Dedifferentiated amniotic fluid mesenchymal stem cell (primary cell): ENCODE measurements at regions not wholly inside any gene's neighbourhood (a gene's known extent, or its start where the extent isn't known, plus 50 kb on each side); places are given as distances from the start of the nearest gene placed in this dataset.
"Not testable (repeated sequence)": the region's sequence is repeated elsewhere in the genome, so short reads cannot be mapped to it uniquely, and the experiment has no call there.

Source experiments
- DNase-seq: peaks from one replicate; pipeline ENCODE4 v3.0.0-alpha.2; 2016; ENCODE audit errors: extremely low spot score

DNA sequence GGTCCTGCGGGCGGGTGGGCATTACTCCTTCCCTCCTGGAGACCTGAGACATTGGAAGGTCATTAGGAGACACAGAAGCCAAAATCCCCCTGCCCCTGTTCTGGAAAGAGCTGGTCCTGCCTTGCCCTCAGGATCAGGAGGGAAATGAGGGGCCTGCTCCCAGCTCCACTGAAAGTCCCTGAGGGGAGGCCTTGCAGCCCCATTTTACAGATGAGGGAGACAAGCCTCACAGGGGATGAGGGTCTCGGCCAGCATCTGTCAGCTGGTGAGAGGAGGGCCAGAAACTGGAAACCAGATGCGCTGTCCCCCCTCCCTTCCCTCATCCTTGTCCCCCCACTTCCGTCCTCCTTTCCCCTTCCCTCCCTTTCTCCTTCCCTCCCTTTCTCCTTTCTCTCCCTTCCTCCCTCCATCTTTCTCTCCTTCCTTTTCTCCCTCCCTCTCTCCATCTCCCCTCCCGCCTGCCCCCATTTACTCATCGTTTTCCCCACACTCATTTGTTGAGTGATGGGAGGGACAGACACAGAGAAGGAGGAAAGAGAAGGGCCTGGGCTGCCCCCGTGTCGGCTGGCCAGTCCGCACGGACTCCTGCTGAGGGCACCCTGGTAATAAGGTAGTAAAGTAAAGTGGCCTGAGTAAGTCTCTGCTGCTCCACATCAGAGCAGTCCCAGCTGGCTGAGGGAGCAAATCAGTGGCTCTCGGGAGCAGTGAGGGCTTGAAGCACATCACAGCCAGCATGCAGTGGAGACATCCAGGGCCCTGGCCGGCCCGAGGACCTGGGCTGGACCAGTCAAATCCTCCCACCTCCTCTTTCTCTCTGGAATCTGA is 112.4 kb upstream of the ALDH1A3 start:
- no peak for DNase-seq

DNA sequence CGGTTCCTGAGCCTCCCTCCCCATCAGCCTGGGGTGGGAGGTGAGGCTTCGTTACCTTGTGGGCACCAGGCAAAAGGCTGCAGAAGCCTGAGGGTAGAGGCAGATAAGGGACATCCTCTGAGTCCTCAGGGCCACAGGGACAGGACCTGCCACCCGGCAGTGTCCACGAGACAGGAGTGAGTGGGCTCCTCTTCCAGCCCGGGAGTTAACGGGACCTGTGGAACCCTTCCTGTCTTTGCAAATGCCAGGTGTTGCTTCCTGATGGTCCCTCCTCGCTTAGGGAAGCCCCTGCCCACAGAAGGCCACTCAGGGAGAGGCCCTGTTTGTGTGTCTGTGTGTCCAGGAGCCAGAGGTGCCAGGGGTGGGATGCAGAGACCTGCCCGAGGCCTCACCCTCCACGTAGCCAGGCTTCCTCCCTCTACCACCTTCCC is 111.1 kb upstream of the ALDH1A3 start:
- DNase-seq: no peak

DNA sequence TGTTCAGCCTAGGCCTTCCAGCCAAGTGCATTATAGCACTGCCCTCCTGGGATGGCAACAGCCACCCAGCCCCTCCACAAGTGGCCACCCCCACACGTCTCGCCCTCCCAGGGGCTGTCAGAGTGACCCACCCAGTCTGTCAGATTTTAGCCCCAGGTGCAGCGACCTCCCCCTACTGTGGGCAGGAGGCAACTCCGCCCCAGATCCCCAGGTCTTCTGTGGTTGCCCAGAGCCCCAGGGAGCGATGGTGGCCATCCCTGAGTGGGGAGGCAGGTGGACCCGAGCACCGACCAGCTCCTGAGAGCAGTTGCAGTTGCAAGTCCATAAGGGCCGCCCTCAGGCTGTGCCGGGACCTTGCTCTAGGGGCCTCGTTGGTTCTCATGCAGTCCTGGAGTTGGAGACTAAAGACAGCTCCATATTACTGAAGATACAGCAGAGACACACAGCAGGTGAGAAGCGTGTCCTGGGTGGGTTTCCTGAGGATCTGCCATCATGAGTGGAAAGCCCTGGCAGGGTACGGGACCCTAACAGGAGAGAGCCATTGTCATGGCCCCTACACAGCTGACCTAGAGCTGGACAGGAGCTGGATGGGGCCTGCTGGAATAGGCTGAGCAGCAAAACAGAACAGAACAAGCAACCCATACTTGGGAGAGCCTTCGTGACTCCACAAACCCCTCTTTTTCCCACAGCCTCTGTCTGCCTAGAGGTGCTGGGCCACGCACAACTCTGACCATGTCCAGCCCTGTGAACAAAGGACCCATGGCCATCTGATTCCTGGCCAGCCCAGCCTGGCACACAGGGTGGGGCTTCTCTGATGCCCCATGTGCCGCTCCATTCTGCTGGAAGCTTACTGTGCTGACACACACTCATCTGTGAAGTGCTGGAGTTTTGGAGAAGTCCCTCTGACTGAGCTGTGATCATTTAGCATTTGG is 110.3 kb upstream of the ALDH1A3 start:
- DNase-seq: no peak

DNA sequence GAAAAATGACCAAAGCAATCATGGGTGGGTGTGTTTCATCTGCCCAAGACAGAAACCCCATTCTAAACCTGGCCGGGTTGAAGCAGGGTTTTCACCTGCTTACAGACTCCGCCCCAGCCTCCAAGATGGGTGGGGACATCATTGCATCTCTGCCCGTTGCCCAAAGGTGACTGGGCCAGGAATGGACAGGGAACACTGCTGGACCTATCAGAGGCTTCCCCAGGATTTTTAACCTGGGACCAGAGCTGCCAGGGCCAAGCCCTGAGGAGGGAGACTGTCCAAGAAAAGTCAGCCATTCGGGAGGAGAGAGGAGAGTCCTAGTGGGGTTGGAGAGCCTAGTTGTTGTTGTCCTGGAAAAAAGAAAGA is 109.7 kb upstream of the ALDH1A3 start:
- no peak for DNase-seq

DNA sequence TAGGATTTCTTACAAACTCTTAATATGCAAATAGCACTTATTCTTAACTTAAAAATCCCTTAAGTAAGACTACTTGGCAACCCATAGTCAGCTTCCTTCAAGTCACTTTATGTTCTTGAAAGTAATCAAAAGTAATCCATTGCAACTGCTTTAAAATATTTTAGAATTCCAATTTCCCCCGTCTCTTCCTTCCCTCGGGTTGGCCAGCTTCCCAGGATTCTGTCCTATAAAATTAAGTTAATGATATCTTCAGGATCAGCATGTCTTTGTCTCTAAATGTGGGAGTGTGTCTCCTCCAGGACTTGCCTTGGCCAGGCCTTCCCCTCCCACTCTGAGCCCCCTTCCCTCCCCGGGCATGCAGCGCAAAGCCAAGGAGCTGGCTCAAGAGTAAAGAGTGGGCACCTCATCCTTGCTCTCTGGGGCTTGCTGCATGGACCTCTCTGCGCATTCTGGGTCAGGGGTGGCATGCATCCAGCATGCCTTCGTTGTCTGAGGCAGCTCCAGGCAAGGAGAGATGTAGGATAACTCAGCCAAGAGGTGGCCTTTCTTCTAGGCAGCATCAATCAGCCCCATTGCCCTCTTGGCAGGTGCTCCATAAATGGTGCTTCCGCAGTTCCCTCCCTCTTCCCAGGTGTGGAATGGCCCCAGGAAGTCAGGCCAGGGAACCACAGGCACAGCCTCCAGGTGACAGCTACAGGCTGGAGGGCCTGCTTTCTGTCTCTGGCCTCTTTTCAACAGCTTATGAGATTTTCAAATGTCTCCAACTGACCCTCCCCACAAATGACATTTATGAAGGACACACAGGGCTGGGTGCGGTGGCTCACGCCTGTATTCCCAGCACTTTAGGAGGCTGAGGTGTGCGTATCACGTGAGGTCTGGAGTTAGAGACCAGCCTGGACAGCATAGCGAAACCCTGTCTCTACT is 108.7 kb upstream of the ALDH1A3 start:
- no peak for DNase-seq

DNA sequence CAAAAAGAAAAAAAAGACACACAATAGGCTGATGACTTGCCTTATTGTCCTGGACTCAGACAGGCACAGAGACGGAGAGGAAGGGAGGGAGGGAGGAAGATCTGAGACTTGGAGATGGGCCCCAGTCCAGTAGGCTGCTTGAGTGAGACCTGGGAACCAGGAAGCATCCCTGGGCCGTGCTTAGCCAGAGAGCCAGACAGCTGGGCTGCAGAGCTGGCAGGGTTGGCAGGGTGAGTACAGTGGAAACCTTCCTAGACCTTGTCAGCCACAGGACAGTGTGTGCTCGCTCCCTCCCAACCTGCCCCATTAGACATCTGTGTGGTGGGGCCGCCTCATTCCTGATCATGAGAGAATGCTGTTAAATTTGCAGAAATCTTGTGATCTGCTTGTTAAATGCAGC is 107.9 kb upstream of the ALDH1A3 start:
- DNase-seq: no peak

DNA sequence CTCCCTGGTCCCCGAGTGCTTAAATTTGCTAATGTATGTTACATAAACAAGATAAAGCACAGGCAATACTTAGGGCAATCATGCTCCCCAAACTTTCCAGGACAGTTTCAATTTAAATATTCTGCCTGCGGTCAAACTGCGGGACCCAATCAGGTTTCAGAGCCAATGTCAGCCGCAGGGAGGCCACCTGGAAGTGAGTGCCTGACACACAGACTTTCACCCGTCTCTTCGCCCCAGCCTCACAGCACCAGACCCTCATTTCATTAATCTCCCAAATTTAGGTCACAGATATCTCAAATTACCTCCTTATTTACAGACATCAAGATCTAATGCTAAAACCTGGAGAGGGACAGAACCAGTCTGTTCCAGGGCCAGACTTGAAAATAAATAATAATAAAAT is 107.2 kb upstream of the ALDH1A3 start:
- DNase-seq: no peak

DNA sequence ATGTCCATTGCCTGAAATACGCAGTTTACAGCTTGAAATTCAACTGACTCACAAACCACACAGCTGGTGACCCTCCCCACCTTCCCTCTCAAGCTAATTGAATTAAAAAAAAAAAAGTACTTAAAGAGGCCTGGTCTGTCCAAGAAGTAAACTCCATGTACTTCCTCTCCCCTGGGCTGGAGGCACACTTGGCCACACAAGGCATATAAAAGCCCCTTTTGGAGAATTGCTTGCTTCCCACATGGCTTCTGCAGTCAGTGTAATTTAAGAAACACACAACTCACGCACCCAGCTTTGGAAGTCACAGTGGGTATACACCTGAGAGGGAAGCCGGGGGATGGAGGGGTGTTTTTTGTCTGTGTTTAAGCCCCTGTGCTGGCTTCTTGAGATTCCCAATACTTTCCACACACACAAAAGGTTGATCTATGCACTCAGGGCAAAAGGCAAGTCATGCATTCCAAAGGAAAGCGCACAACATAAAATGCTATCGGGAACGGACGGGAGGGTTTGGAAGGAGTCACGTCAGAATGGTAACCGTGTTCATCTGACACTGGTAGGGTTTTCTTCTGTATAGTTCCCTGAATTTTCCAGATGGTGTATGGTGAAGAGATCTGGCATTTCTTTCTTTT is 106.6 kb upstream of the ALDH1A3 start:
- DNase-seq: no peak

DNA sequence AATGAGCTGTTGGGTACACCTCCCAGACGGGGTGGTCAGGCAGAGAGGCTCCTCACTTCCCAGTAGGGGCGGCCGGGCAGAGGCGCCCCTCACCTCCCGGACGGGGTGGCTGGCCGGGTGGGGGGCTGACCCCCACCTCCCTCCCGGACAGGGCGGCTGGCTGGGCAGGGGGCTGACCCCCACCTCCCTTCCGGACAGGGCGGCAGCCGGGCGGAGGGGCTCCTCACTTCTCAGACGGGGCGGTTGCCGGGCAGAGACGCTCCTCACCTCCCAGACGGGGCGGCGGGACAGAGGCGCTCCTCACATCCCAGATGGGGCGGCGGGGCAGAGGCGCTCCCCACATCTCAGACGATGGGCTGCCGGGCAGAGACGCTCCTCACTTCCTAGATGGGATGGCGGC is 105.6 kb upstream of the ALDH1A3 start:
- not testable (repeated sequence) for DNase-seq

DNA sequence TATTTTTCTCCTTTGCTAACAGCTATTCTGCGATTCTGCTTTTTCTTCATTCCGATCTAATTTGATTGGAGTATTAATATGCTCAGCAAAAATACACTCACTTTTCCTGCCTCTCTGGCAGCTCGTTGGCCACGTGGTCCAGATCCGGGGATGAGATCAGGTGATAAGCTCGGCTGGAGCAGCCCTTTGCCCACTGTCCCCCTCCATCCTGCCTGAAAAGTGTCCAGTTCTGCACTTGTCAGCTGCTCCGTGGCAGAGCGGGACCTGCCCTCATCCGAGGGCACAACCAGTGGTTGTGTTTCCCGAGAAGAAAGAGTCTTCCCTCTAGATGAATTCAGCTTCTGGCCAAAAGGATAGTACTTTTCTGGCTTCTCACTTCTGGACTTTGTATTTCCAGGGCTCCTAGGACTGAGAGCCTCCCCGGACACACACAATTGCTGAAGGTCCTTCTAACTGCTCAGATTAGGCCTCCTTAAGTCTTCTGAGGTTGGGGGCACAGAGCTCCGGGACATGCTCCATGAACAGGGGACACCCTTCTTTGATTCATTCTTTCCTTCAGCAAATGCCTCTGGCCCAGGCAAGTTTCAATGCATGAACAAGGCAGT is 103.9 kb upstream of the ALDH1A3 start:
- DNase-seq: no peak

DNA sequence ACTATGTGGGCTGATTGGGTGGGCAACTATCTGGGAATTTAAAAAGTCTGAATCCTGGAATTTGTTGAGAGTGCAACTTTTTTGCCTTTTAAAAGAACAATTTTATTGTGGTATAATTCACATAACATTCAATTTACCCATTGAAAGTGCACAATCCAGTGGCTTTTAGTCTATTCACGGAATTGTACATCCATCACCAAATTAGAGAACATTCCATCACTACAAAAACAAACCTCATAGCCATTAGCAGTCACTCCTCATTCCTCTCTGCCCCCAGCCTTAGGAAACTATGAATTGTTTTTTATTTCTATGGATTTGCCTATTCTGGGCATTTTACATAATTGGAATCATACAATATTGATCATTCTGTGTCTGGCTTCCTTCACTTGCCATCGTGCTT is 101.8 kb upstream of the ALDH1A3 start:
- no peak for DNase-seq

DNA sequence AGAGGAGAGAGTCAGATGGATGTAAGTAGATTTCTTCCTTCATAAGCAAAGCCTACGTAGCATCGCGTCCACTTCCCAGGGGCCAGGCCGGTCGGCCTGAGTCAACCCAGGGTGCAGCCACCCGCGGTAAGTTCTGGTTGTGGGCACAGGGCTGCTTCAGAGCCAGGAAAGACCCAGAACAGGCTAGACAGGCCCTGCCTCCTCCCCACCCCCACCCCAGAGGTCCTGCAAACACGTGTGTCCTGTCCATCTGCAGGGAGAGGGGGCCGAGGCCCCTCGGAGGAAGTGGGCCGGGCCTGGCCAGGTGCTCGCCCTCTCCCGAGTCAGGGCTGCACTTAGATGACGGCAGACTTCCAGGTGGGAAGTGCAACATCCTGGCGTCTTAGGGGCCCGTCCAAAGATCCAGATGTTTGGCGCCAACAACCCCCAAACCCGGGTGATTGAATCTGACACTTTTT is 100.8 kb upstream of the ALDH1A3 start:
- no peak for DNase-seq

DNA sequence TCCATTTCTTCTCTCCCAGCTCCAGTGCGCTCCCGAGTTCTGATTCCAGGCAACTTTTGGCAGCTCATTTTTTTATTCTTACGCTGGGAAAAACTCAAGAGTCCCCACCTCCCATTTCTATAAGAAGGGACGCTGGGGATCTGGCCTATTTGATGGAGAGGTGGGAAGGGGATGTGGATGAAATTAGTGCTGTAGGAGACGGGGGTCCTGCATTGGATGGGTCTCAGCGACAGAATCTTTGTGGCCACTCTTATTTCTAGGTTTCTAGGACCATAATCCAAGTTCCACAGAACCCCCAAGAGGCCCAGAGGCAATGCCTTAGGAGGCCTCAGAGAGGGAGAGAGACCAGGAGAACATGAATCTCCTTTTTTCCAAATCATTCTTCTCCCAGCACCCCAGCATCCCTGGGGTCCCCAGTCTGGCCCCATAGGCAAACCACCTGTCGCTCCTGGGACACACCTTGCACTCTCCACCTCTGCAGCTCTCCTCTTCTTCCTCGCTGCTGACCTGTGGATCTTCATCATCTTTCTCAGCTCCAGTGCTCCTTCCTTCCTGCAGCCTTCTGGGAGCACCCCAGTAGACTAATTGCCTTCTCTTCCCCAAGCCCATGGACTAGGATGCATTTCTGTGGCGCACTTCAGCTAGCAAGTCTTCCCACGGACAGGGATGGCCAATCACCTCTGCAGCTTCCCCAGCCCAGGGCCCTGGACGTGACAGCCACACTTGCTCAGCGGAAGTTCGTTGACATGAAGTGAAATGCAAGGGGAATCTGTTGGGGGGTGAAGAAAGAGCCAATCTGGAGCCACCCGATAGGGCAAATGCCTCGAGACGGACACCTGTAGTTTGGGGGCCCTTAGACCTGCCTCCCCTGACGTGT is 100.1 kb upstream of the ALDH1A3 start:
- DNase-seq: no peak

DNA sequence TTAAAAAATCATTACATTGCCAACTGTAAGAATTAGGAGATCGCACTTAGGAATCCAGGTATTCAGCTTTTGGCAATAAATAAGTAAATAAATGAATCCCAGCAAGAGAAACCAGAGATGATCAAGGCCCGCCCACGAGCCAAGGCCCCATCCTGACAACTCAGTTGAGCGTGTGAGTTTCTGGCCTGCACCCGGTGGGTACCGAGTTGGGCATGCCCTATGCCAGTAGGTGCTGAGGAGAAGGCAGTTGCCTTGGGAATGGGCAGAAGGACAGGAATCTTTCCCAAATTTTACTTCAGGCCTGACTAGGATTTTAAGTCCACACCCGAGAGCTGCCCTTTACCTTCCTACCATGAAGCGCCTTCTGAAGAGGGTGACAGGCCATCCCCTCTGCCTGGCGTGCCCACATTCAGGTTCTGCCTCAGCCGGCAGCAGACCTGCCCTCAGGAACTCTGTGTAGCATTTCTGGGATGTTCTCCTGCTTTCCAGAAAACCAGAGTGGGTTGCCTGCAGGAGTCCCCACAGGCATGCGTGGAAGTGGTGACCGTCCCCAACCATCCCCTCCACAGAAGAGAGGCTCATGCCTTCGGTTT is 99.3 kb upstream of the ALDH1A3 start:
- no peak for DNase-seq

DNA sequence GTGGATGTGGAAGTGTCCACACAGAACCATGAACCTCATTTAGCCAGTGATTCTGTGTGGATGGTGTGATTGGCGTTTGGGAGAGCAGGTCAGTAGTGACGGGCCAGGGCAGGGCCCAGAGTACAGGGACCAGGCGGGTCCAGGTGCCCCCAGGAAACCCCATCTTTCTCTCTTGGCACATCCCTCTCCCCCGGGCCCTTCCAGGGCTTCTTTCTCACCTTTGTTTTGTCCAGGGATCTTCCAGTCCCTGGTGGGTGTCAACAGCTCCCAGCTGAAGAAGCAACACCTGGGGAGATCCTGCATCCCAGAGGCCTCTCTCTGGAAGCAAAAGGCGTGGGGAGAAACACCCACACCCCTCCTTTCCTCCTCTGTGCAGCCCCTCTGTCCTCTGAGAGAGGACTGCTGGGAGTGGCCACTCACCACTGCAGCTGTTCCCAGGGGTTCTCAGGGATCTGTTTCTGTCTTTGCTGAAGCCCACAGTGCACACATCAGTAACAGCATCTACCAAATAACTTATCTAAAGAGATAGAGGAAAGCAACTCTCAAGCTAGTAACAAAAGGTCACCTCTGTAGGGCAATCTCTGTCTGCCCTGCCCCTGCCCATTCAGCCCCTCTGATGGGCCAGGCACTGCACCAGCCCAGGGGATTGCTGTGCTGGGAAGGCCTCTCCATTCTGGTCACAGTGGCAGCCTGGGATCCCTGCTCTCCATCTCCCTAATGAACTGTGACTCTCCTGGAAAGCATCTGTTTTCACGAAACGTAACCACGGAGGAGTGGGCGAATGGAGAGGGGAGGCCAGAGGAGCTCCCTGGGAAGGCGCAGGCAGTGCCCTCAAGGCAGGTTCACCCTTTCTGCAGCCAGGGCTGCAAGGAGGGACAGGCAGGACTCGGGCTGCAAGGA is 98.3 kb upstream of the ALDH1A3 start:
- DNase-seq: no peak

DNA sequence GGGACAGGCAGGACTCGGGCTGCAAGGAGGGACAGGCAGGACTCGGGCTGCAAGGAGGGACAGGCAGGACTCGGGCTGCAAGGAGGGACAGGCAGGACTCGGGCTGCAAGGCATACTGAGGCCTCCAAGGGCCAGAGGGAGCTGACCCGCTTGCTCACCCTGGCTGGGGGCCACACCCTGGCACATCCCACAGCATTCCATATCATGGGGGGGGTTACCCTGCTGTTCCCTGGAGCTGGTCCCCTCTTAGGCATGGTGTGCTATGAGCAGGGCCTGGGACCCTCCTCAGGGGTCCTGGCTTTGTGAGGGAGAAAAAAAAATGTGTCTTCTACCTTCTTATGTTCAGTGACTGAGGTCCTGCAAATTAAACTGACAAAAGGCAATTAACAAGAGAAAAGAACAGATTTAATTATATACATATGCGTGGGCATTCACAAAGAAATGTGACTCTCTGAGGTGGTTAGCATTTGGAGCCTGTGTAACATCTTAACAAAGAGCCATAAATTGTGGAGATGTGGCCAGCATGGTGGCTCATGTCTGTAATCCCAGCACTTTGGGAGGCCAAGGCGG is 97.6 kb upstream of the ALDH1A3 start:
- no peak for DNase-seq

DNA sequence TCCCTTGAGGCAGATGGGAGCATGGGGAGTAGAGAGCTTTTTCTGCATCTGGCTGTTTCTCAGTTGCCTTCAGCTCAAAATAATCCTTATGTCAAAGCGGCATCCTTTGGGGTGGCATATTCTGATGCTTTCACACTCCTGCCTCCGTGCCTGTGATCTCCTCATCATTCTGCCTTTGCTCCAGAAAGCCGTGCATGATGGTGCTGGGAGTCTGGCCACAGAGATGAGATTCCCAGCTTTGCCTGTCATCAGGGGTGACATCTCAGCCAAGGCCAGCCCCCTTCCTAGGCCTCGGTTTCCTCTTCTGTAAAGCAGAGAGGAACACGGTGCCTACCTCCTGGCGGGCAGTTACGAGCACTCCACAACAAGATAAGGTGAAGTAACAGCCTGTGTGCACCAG is 96.3 kb upstream of the ALDH1A3 start:
- no peak for DNase-seq
